NCI-H1694 (cell line): ENCODE measurements at regions not wholly inside any gene's neighbourhood (a gene's known extent, or its start where the extent isn't known, plus 50 kb on each side); places are given as distances from the start of the nearest gene placed in this dataset.
A peak's percentile ranks its signal among the peaks of the same experiment; 100 is the strongest.

ENCODE experiments used
- DNase-seq: peaks from one replicate; lab custom pipeline; 2025; lab: John Stamatoyannopoulos, UW

DNA sequence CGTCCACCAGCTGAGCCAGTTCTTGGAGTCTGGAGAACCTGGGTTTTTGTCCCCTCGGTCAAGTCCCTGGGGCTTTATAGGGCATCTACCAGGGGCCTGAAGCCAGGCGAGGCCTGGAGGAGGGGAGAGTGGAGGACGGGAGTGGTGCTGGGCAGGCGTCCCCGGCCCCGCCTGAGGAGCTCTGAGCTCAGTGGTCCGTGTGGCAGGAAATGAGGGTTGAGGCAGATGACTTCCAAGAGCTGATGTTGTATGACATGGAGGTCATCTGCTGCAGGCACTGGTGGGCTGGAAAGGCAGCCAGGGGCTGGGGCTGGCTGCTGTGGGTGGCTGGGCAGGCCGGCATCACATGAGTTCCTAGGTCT, 118.5 kb upstream of the HS6ST1 start:
- DNase-seq = no peak

DNA sequence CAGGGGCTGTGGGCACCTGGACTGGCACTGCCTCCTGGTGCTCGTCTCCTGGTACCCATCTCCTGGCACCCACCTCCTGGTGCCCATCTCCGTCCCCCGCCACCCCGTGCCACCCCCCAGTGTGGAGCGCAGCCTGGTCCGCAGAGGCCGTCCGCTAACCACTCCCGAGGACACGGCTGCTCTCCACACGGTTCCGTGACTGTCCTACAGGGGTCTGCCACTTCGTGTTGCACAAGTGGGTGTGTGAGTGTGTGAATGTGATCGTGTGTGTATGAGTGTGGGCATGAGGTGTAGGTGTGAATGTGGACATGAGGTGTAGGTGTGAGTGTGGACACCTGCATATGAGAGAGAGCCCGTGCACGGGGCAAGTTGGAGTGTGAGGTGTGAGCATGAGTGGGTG, 119.4 kb upstream of the HS6ST1 start:
- no peak for DNase-seq

DNA sequence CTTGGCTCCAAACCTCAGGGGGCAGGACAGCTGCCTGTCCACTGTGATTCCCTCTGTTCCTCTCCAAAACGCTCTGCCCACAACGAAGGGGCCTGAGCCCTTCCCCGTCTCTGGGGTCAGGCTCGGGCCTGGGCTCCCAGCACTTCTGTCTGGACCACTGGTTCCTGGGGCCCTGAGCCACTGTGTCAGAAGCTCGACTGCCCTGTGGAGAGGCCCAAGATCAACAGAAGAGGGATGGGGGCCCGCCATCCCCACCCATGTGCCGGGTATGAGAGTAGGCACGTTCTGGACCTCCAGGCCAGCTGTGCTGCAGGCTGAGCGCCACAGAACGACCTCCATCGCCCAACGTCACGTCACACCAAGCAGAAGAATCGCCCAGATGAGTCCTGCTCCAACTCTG, 119.9 kb upstream of the HS6ST1 start:
- no peak for DNase-seq

DNA sequence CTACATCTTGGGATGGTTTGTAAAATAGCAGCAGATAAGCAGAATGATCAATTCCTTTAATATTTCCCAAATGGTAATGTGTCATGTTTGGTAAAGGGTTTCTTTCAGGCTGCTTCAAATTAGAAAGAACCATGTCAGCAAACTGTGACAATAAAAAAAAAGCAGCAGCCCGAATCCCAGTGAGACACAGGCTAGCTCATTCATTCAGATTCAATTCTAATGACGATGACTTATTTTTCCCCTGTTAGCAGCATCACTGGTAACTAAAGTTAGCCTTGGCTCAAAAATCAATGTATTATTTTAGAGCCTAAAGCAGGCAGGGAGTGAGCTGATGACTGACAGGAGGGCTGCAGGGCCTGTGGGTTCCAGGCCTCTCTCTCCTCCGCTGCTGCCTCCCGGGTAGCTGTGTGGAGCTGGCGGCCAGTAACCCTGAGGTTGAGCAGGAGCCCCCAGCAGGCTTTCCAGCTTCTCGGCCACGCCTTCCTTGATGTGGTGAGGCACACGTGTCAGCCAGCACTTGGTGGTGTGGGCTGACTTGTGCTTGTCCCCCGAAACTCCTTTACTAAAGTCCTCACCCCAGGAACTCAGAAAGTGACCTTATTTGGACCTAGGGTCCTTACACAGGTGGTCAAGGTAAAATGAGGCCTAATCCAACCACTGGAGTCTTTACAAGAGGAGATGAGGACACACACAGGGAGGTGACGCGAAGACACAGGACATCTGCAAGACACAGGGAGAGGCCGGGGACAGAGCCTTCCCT, 120.5 kb upstream of the HS6ST1 start:
- DNase-seq = no peak

DNA sequence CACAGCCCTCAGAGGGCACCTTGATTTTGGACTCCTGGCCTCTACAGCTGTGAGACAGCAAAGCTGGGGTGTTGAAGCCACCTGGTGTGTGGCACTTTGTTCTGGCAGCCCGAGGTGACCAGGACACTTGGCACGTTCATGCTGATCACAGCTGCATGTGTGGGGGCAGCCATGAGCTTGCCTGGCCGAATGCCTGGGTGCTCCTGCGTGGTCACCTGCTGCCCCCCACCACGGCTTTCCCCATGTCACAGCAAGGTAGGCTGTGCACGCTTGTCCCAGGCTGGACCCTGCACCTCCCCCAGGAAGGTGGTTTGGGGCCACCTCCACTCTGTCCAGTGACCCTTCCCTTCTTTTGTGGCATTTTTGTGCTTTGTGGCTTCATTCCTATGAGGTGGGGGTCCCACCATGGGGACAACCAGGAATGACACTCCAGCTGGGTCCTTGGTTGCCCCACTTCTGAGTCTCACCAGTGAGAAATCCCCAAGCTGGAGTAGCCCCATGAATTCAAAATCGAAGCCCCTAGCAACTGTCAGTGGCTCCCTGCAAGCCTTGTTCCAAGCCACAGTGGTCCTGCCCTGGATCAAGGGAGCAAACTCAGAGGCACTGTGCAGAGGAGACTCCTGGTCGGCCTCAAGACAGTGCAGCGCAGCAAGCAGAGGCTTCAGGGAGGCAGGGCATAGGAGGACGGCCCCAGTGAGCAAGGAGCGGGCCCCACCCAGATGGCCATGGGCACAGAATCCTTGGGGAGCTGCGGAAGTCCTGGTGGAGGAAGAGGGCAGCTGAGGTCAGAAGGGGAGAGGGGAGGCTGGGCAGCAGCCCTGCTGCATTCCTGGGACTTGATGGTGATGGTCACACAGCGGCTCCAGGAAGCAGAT, 121.4 kb upstream of the HS6ST1 start:
- DNase-seq = no peak

DNA sequence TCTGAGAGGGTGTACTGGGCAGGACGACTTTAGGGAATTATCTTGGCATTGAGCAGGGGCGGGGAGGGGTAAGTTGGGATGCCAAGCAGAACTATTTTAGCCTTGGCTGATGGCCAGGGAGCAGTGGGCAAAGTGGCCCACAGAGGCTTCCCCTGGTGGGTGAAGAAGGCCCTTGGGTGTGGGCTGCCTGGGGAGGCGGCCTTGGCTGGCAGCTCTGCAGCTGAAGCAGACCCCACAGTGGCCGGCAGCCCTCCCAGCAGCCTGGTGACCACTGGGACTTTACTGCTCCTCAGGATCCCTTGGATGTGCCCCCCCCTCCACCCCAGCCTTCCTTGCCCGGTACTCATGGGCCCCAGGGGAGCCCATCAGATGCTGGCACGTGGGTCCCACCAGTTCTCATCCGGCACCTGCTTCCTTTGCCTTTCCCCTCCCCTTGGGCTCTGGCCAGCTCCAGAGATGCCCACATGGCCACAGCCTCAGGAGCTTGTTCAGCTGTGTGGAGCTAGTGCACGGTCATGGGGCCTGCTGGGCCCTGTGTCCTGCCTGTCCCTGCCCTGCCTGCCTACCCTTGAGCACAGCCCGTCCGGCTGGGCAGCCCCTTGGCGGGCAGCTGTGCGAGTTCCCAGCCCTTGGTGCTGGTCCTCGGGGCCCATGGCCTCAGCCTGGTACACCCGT, 122.1 kb upstream of the HS6ST1 start:
- no peak for DNase-seq

DNA sequence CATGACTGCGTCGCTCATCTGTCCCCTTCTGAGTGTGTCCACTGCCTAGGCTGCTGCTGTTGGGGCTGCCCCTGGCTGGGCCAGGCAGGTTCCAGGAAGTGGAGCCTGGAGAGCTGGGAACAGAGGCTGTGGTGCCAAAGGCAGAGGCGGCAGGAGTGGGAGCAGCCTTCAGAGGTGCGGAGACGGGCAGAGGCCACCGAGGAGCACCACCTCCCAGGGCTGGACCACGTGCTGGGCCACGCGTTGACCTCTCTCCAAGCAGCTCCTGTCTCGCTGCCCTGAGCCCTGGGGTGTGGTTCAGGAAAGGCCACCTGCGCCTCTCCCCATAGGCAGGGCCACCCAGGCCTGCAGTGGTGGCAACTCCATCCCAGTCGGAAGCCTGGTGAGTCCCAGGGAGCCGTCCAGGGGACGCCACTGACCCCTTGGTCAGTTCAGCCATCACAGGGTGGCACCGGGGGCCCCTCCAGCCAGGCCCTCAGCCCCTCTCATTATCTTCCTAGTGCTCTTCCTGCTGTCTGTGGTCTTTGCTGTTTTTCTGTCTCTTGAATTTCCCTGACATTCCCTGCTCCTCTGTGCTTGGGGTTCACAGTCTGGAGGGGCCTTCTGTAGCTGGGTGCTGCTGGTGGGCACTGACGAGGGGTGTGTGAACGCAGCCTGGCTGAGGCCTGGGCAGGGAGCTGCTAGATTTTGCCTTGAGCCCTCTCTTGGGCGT, 122.8 kb upstream of the HS6ST1 start:
- no peak for DNase-seq

DNA sequence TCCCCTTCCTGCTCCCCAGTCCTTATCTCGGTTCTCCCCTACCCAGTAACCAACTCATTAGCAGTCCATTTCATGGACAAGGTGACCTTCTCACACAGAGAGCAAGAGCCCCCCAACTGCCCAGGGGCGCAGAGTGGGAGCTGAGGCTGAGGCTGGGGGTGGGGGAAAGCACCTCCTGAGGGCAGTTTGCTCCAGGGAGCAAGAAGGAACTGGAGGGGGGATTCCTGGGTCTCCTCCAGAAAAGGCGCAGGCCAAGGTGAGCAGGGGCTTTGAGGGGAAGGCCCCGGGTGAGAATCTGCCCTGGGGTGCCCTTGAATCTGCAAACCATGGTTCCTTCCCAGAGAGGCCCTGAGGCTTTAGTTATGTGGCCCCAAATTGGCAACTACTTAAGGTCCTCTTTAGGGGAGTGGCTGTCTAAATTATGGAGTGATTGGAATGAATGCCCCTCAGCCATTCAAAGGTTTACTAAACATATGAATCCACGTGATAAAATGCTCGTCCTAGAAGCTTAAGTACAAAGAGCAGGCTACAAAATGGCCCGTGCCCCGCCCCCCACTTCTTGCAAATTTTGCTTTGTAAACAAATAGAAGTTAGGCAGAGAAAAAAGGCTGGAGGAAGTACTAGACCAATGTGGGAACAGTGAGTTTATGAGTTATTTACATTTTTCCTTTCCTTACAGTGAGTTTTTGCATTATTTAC, 123.5 kb upstream of the HS6ST1 start:
- DNase-seq = no peak

DNA sequence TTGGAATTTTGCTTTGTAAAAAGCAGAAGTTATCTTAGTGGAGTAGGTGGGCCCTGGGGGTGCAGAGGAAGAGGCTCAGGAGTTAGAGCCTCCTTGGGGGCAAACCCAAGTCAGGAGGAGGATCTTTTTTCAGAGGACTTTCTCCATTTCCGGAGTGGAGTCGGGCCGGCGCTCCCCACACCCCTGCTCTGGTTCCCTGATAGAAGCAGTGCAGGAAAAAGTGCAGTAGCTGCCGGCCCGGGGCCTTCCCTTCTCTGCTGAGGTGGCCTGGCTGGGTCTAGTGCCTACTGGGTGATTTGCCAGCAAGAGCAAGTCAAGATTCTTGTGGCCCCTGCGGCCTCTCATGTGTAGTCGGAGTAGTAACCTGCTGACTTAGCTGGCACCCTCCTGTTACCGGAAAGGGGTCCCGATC, 124.2 kb upstream of the HS6ST1 start:
- DNase-seq = no peak

DNA sequence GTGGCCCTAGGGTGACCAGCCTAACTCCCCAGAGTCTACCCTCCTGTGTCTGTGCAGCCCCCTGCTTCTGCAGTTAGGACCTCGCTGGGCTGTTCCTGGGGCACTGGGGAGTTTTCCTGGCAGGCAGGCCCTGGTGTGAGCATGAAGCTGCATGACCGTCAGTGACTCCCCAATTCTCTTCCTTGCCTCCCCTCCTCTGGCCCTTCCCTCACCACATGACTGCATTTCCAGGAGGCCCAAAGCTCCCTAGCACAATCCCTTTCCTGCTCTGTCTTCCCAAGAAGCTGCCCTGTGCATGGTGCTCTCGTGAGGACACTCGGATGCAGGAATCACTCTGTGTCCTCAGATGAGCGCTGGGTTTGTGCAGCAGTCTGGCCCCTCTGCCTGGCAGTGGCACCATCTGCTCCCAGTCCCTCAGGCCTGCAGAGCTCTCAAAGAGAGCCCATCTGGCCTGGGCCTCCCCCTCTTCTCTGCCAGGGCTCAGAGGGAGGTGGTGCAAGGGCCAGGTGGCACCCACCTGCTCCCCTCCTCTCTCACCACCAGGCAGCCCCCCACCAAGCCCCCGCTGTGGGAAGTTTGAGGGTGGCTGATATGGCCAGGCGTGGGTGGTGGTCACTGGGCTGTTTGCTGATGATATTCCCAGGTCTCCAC, 125.6 kb upstream of the HS6ST1 start:
- peak; percentile 83 for DNase-seq

DNA sequence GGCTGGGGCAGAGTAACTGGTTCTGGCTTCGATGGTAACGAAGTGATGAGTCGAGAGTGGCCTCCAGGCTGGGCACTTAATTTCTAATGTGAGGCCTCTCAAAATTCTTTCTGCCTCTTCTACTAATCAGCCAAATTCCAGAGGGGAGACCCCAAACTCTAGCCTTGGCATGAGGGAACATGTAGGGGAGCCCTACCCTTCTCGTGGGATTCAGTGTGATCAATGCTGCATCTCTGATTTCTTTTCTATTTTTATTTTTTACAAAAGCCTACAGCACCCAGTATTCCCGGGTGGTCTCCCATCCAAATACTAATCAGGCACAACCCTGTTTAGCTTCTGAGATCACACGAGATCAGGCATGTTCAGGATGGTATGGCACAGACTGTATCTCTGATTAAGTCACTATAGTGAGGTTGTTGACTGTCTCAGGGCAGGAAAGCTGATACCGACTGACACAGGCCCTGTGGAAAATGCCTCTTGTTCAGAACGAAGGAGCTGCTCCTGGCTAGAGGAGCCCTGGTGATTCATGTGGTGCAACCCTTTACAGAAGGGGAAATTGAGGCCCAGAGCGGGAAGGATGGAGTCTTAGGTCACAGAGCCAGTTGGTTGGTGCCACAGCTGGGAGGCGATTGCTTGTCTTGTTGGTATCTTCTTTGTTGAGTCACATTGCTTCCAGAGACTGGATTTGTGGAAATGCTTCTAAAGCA, 126.3 kb upstream of the HS6ST1 start:
- DNase-seq = peak; percentile 61

DNA sequence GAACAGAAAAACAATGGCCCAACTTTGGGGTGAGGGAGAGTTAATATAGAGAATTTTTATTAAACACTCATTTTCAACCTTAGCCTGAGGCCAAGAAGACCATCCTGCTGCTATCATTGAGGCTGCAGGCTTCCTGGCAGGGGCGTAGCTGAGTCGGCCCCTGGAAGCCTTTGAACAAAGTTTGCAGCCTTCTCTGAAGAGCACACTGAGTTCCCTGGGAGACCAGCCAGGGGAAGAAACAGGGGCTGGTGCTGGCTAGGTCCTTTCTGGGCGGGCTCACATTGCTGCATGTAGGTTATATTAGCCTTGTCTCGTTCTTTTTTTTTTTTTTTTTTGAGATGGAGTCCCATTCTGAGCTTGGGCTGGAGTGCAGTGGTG, 126.8 kb upstream of the HS6ST1 start:
- DNase-seq = no peak

DNA sequence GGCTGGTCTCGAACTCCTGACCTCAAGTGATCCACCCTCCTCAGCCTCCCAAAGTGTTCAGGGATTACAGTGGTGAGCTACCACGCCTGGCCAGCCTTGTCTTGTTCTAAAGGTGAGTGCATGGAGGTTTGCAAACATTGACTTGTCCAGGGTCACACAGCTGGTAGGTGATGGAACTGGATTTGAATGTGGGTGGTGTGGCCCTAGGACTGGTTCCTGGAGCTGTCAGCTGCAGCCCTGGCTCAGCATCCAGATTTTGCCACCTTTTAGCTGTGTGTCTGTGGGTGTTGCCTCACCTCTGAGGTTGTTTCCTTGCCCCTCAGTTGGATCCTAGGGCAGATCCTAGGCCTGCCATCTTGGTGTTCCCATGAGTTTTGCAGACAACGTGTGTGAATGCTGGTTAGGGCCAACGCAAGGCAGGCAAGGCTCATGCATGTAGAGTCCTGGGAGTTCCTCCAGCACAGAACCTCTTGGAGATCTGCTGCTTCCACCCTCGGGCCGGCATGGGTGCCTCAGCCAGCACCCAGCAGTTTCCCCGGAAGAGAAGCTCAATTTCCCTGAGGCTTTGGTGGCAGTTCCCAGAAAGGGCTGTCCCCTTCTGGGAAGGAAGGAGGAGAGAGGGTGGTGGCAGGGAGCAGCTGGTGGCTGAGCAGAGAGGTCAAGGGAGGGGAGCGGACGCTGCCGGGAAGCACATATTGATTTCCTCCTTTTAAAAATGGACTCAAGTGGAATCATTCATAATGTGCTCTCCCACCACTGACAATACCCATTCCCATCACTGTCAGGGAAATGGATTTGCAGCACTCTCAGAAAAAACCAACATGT, 127.6 kb upstream of the HS6ST1 start:
- no peak for DNase-seq

DNA sequence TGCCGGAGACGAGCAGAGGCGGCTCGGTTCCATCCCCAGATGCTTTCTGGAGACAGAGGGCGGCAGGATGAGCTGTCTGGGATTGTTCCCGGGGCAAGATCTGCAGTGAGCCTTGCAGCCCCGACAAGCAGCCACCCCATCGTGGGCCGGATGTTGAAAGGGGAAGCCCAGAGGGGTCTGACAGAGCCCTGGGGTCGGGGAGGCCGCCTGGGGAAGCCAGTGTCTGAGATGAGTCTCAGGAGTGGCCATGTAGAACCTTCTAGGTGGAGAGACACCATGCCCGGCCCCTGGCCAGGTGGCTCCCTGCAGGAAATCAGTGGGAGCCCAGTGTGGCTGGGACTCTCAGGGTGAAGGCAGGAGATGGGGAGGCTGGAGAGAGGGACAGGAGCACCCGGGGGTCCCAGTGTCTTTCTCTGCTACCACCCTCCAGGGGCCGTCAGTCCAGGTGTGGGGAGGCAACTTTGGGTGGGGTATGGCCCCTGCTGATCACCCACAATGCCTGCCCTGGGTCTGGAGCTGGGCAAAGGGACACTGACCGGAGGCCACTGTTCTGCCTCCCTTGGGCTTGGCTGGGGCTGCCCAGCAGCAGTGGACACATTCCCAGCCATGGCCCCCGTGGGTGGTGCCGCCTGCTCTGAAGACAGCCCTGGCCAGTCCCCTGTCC, 128.3 kb upstream of the HS6ST1 start:
- no peak for DNase-seq

DNA sequence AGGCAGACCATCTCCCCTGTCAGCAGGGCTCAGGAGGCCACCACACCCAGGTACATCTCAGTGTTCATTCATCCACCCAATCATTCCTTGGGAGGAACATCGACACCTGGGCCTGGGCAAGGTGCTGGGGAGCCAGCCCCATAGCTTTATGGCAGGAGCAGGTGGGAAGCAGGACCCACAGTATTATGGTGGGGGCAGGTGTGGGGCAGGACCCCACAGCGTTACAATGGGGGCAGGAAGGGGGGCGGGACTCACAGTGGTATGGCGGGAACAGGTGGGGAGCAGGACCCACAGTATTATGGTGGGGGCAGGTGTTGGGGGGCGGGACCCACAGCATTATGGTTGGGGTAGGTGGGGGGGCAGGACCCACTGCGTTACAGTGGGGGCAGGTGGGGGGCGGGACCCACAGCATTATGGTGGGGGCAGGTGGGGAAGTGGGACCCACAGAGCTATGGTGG, 128.9 kb upstream of the HS6ST1 start:
- no peak for DNase-seq

DNA sequence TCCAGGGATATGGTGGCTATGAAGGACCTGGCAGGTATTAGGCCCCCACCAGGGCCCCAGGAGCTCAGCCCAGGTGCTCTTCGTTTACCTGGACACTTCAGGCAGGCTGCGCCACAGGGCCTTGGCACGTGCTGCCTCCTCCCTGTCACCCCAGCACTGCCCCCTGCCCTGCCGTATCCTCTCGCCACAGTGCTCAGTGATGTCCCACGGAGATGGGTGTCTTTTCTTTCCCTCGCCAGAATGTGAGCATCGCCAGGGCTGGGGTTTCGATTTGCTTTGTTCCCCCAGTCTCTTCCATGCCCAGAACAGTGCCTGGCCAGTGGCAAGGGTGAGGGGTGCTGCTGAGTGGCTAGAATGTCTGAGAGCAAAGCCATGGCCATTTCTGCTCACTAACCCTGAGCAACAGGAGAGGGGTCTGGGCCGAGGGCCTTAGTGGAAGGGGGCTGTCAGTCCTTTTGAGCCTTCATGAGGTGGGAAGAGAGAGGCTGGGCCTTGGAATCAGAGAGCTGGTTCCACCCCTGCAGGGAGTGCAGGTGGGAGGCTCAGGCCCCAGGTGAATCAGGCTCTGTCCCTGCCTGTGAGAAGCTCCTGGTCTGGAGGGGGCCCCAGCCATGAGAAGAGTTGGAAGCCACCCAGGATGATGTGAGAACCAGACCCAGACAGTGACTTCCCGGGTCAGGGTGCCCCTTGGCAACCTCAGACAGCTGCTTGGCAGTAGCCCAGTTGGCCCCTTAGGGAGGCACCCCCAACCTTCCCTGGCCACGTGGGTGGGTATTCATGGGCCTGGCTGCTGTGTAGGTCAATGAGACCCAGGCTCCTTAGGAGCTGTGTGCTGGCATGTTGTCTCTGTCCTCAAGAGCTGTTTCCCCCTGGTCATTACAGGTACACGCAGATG, 129.9 kb upstream of the HS6ST1 start:
- DNase-seq = no peak

DNA sequence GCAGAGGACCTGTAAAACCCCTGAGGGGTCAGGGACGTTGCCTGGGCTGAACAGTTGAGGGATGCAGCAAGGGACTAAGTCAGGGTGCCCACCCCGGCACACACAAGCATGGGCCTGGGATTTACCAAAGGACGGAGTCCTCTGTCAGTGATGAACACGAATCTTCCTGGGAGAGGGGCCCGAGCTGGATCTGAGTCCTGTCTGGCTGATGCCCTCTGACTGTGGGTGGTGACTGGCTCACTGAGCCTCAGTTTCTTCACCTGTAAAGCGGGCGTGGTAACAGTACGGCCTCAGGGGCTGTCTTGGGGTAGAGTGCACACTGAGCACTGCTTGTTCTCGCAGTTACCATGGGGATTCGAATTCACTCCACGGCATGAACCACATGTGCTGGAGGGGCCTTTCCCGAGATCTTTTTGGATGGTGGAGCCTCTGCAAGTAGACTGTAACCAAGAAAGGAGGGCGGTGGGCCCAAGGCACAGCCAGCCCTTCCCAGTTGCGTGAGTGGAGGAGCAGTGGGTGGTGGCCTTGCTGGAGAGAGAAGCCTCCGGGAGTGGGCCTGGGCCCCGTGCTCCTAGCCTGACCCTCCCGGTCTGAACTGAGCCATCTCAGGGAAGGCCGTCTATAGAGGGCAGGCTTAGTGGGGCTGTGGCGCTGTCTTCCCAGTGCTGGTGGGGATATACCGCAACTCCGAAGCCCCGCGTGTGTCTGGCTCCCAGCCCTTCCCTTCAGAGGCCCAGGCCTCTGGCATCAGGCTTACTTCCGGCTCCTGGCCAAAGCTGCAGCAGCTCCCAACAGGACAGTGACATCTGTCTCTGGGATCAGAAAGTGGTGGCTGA, 130.8 kb upstream of the HS6ST1 start:
- no peak for DNase-seq
